ENCODE measurements at regions not wholly inside any gene's neighbourhood (a gene's known extent, or its start where the extent isn't known, plus 50 kb on each side); places are given as distances from the start of the nearest gene placed in this dataset.

DNA sequence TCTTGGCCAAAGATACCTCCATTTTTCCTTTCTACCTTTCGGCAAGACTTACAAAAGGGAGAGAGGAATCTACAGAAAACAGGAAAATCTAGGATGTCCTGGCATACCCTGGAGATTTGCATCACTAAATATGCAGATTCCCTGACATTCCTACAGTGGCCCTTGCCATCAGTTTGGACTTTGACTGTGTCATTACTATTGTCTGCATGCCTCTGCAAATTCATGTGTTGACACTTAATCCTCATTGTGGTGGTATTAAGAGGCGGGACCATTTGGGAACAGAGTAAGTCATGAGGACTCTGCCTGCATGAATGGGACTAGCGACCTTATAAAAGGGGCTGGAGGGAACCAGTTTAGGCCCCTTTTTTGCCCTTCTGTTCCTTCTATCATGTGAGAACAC, 50.5 kb upstream of the DTNBP1 start (continued):
- TF ChIP-seq EGR1 (IDR thresholded peaks at IDR 0.05; ENCODE audit: low read depth) (no peak), EZH2 (IDR thresholded peaks at IDR 0.05) (no peak), SRF (IDR thresholded peaks at IDR 0.05; ENCODE audit: low read depth) (no peak), EZH2phosphoT487 (IDR thresholded peaks at IDR 0.05; ENCODE audit: borderline replicate concordance) (no peak), TCF7L2 (IDR thresholded peaks at IDR 0.05; ENCODE audit: borderline replicate concordance, extremely low read depth, insufficient read depth, insufficient read length) (no peak), ELF1 (IDR thresholded peaks at IDR 0.05; ENCODE audit: borderline replicate concordance, low read depth) (no peak)

- Histone ChIP-seq H2AFZ (ENCODE audit: low read depth, low read length, poor library complexity, severe bottlenecking) (no peak overlapping the region), H3K4me1 (ENCODE audit: control insufficient read depth in 1 of 2, insufficient read depth in 2 of 2, low read length in 2 of 2) (peaks cover 0 to 5% of the 10 kb centered on the region in 2 experiments; a peak in 1 of 4 replicates), H3K36me3 (ENCODE audit: control insufficient read depth in 1 of 2, insufficient read depth in 2 of 2, low read length in 2 of 2) (no peaks in the 10 kb centered on the region), H3K4me3 (replicated peaks in 1 of 2; ENCODE audit: low read depth in 1 of 2, low read length in 2 of 2) (no peak overlapping the region), H4K20me1 (ENCODE audit: insufficient read depth) (no peaks in the 10 kb centered on the region), H3K9ac (ENCODE audit: low read length) (no peak overlapping the region), H3K79me2 (ENCODE audit: insufficient read depth, low read length) (no peaks in the 10 kb centered on the region), H3K9me2 (ENCODE audit: insufficient read depth) (no peaks in the 10 kb centered on the region), H3K27me3 (ENCODE audit: insufficient read depth, low read length) (no peaks in the 10 kb centered on the region), H3K27ac (ENCODE audit: low read depth, low read length) (no peak overlapping the region), H3K4me2 (ENCODE audit: low read length) (no peak overlapping the region), H3K9me3 (ENCODE audit: control insufficient read depth in 1 of 2, insufficient read depth in 1 of 2, low read depth in 1 of 2, low read length in 2 of 2) (no peaks in the 10 kb centered on the region)
- TF ChIP-seq TCF7L2 (IDR thresholded peaks at IDR 0.05; ENCODE audit: borderline replicate concordance, extremely low read depth, insufficient read depth, insufficient read length), result no peak
- TF ChIP-seq POLR2AphosphoS5 (IDR thresholded peaks at IDR 0.05; ENCODE audit: low read depth, low read length), result no peak
- no peak for TF ChIP-seq POLR2A (IDR thresholded peaks at IDR 0.05; ENCODE audit: borderline replicate concordance, extremely low read depth, insufficient read depth, insufficient read length)
- TF ChIP-seq, protein P1, sequence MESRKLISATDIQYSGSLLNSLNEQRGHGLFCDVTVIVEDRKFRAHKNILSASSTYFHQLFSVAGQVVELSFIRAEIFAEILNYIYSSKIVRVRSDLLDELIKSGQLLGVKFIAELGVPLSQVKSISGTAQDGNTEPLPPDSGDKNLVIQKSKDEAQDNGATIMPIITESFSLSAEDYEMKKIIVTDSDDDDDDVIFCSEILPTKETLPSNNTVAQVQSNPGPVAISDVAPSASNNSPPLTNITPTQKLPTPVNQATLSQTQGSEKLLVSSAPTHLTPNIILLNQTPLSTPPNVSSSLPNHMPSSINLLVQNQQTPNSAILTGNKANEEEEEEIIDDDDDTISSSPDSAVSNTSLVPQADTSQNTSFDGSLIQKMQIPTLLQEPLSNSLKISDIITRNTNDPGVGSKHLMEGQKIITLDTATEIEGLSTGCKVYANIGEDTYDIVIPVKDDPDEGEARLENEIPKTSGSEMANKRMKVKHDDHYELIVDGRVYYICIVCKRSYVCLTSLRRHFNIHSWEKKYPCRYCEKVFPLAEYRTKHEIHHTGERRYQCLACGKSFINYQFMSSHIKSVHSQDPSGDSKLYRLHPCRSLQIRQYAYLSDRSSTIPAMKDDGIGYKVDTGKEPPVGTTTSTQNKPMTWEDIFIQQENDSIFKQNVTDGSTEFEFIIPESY (IDR thresholded peaks at IDR 0.05; ENCODE audit: extremely low read depth, insufficient replicate concordance, low read length), result no peak
- no peak for TF ChIP-seq ELF1 (IDR thresholded peaks at IDR 0.05; ENCODE audit: borderline replicate concordance, low read depth)
- TF ChIP-seq, protein P2, sequence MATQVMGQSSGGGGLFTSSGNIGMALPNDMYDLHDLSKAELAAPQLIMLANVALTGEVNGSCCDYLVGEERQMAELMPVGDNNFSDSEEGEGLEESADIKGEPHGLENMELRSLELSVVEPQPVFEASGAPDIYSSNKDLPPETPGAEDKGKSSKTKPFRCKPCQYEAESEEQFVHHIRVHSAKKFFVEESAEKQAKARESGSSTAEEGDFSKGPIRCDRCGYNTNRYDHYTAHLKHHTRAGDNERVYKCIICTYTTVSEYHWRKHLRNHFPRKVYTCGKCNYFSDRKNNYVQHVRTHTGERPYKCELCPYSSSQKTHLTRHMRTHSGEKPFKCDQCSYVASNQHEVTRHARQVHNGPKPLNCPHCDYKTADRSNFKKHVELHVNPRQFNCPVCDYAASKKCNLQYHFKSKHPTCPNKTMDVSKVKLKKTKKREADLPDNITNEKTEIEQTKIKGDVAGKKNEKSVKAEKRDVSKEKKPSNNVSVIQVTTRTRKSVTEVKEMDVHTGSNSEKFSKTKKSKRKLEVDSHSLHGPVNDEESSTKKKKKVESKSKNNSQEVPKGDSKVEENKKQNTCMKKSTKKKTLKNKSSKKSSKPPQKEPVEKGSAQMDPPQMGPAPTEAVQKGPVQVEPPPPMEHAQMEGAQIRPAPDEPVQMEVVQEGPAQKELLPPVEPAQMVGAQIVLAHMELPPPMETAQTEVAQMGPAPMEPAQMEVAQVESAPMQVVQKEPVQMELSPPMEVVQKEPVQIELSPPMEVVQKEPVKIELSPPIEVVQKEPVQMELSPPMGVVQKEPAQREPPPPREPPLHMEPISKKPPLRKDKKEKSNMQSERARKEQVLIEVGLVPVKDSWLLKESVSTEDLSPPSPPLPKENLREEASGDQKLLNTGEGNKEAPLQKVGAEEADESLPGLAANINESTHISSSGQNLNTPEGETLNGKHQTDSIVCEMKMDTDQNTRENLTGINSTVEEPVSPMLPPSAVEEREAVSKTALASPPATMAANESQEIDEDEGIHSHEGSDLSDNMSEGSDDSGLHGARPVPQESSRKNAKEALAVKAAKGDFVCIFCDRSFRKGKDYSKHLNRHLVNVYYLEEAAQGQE (IDR thresholded peaks at IDR 0.05; ENCODE audit: low read depth), result no peak
- TF ChIP-seq SRF (IDR thresholded peaks at IDR 0.05; ENCODE audit: low read depth), result no peak
- no peak for TF ChIP-seq ZFX (IDR thresholded peaks at IDR 0.05)
- no peak for TF ChIP-seq ATF3 (IDR thresholded peaks at IDR 0.05)
- no peak for TF ChIP-seq SP1 (IDR thresholded peaks at IDR 0.05; ENCODE audit: low read depth)
- TF ChIP-seq FOSL1 (IDR thresholded peaks at IDR 0.05; ENCODE audit: low read depth), result no peak
- TF ChIP-seq JUND (IDR thresholded peaks at IDR 0.05), result no peak
- BruUV-seq (replicated peaks), result no TSS peak
- DNase-seq (ENCODE audit: low read depth, low spot score) (no peak), ATAC-seq (no peak)
- intact Hi-C loops (cut with micrococcal nuclease), result no loop called here
- RAD21 ChIA-PET (ENCODE audit: low non-redundant PET in 1 of 2, low total read pairs in 2 of 2, uncharacterized antibody in 2 of 2, unreplicated experiment in 2 of 2), result no interaction called here
- CTCF ChIA-PET, result no interaction called here
- POLR2A ChIA-PET, result no interaction called here
These were observed 50.0 kb upstream of the DTNBP1 start for GRCh38 chr6:15712797-15713196.
